Type B pancreatic cell (in vitro differentiated cells): ENCODE measurements at regions not wholly inside any gene's neighbourhood (a gene's known extent, or its start where the extent isn't known, plus 50 kb on each side); places are given as distances from the start of the nearest gene placed in this dataset.

Source experiments
- DNase-seq: peaks from one replicate; pipeline ENCODE4 v3.0.0; 2021; ENCODE audit warnings: mixed read lengths; ENCODE audit not compliant: unreplicated experiment; ENCODE audit errors: extremely low spot score
- H3K27ac Mint-ChIP-seq: 2 replicates; pipeline ENCODE4 v1.8.0; 2021; ENCODE audit warnings: mild to moderate bottlenecking, mixed read lengths
- H3K27me3 Mint-ChIP-seq: 2 replicates; pipeline ENCODE4 v1.8.0; 2021; ENCODE audit warnings: mixed read lengths
- H3K36me3 Mint-ChIP-seq: 2 replicates; pipeline ENCODE4 v1.8.0; 2021; ENCODE audit warnings: mixed read lengths
- H3K4me1 Mint-ChIP-seq: one replicate; pipeline ENCODE4 v1.8.0; 2021; ENCODE audit warnings: mixed read lengths; ENCODE audit not compliant: unreplicated experiment
- H3K4me3 Mint-ChIP-seq: 2 replicates; pipeline ENCODE4 v1.8.0; 2021; ENCODE audit warnings: mild to moderate bottlenecking, mixed read lengths
- H3K9me3 Mint-ChIP-seq: 2 replicates; pipeline ENCODE4 v1.8.0; 2021; ENCODE audit warnings: mixed read lengths
- CTCF ChIP-seq: fragments of 200-600 bp; sonication (generic); conservative IDR thresholded peaks from 2 replicates; pipeline ENCODE4 v1.5.0; 2021; ENCODE audit warnings: antibody characterized with exemption, mild to moderate bottlenecking

DNA sequence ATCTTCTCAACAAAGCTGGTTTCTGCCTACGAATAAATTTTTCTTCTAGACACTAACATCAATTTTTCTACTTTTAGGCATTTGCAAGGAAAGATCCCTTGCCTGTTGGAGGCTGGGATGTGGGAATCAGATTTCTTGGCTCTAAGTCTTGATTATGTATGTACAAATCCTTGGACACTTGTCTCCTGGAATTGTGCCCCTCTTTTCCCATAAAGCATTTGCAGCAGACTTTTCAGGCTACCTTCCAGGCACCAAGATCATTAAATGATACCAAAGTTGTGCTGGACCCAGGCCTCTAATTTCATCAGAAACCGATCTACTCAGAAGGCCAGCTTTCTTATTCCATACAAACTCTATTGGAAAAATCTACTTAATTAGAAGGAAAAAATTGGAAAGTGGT, 339.5 kb upstream of the DIPK2B start:
- Mint-ChIP-seq H3K27me3 (no peaks in the 10 kb centered on the region), H3K4me3 (no peak overlapping the region), H3K4me1 (no peaks in the 10 kb centered on the region), H3K27ac (no peak overlapping the region), H3K36me3 (no peaks in the 10 kb centered on the region), H3K9me3 (peaks cover 4% of the 10 kb centered on the region)
- DNase-seq, result no peak
- no peak for TF ChIP-seq CTCF

DNA sequence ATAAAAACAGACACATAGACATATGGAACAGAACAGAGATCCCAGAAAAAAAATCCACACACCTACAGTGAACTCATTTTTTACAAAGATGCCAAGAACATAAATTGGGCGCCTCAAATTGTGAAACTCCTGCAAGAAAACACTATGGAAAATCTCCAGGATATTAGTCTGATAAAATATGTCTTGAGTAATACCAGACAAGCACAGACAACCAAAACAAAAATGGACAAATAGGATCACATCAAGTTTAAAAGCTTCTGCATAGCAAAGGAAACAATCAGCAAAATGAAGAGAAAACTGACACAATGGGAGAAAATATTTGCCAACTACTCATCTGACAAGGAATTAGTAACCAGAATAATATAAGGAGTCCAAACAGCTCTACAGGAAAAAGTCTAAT, 337.3 kb upstream of the DIPK2B start:
- Mint-ChIP-seq H3K27me3 (no peaks in the 10 kb centered on the region), H3K4me1 (no peaks in the 10 kb centered on the region), H3K36me3 (no peaks in the 10 kb centered on the region), H3K27ac (no peak overlapping the region), H3K4me3 (no peak overlapping the region), H3K9me3 (peaks cover 4% of the 10 kb centered on the region)
- TF ChIP-seq CTCF, result no peak
- DNase-seq, result no peak

DNA sequence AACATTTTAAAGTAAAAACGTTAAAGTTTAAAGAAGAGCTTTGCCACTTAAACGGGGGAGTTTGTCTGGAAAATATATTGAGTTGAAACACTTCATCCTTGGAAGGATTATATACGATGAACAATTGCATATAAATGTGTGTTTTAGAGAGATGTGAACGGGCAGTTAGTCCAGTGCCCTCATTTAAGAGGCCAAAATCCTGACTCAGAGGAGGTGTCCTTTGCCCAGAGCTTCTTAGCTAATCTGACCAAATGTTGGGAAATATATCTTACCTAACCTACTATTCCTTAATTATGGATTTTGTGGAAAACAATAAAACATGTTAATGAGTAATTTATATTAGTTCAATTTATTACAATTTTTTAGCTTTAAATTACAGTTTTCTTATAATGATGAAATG, 327.2 kb upstream of the DIPK2B start:
- Mint-ChIP-seq H3K36me3 (no peaks in the 10 kb centered on the region), H3K4me3 (no peak overlapping the region), H3K9me3 (no peaks in the 10 kb centered on the region), H3K27me3 (no peaks in the 10 kb centered on the region), H3K4me1 (no peaks in the 10 kb centered on the region), H3K27ac (no peak overlapping the region)
- no peak for TF ChIP-seq CTCF
- no peak for DNase-seq

DNA sequence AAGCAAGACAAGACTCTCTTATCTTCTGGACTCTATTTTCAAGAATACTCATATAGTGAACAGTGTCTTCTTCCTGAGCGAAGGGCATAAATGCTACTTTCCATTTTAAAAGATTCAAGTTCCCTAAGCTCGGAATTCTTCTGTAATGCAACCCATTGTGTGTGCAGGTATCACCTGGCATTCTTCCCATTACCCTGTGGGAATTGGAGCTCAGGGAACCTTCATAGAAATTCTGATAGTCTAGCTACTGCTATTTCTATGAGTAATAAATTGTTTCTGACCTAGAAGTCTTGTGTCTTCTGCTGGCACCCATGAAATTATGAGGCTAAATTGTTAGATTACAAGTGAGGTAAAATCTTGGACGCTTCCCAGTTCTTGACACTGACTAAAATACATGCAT, 324.1 kb upstream of the DIPK2B start:
- Mint-ChIP-seq H3K4me1 (no peaks in the 10 kb centered on the region), H3K4me3 (no peak overlapping the region), H3K9me3 (no peaks in the 10 kb centered on the region), H3K27me3 (no peaks in the 10 kb centered on the region), H3K27ac (no peak overlapping the region), H3K36me3 (no peaks in the 10 kb centered on the region)
- TF ChIP-seq CTCF, result no peak
- no peak for DNase-seq

GRCh38 chrX:45524296-45524695, 323.6 kb upstream of the DIPK2B start:
- no peaks in the 10 kb centered on the region for H3K9me3 Mint-ChIP-seq
- no peak for TF ChIP-seq CTCF

GRCh38 chrX:45518552-45518951, 317.9 kb upstream of the DIPK2B start:
- no peaks in the 10 kb centered on the region for H3K9me3 Mint-ChIP-seq
- no peak overlapping the region for H3K4me3 Mint-ChIP-seq

More at GRCh38 chrX:45524296-45524695, 323.6 kb upstream of the DIPK2B start:
- H3K4me3 Mint-ChIP-seq, result no peak overlapping the region
- no peaks in the 10 kb centered on the region for H3K4me1 Mint-ChIP-seq
- no peak for DNase-seq
- no peaks in the 10 kb centered on the region for H3K27me3 Mint-ChIP-seq
- no peak overlapping the region for H3K27ac Mint-ChIP-seq
- no peaks in the 10 kb centered on the region for H3K36me3 Mint-ChIP-seq

More at GRCh38 chrX:45518552-45518951, 317.9 kb upstream of the DIPK2B start:
- TF ChIP-seq CTCF, result no peak
- DNase-seq, result no peak
- no peaks in the 10 kb centered on the region for H3K27me3 Mint-ChIP-seq
- no peaks in the 10 kb centered on the region for H3K36me3 Mint-ChIP-seq
- peaks cover 13% of the 10 kb centered on the region for H3K4me1 Mint-ChIP-seq
- H3K27ac Mint-ChIP-seq, result no peak overlapping the region
